Right atrium auricular region (tissue), 2 donors: ENCODE measurements at regions not wholly inside any gene's neighbourhood (a gene's known extent, or its start where the extent isn't known, plus 50 kb on each side); places are given as distances from the start of the nearest gene placed in this dataset.

Source experiments
- DNase-seq: peaks from one replicate; pipeline ENCODE4 v3.0.0-alpha.2; 2019; ENCODE audit warnings: low spot score
- H3K27ac ChIP-seq, 2 donors: fragments of 200-600 bp; sonication (generic); 1 replicate in 1 of 2; 2 replicates in 1 of 2; pipeline ENCODE4 v1.5.1; 2016 to 2019
- H3K27me3 ChIP-seq, 2 donors: fragments of 200-600 bp; sonication (generic); one replicate each; pipeline versions ENCODE4 v1.5.1 to v1.6.0; 2017 to 2019
- H3K36me3 ChIP-seq: fragments of 200-600 bp; sonication (generic); one replicate; pipeline ENCODE4 v1.5.1; 2016
- H3K4me1 ChIP-seq, 2 donors: fragments of 200-600 bp; sonication (generic); one replicate each; pipeline versions ENCODE4 v1.5.1 to v1.6.0; 2017 to 2019
- H3K4me3 ChIP-seq, 2 donors: fragments of 200-600 bp; sonication (generic); 1 replicate in 1 of 2; 2 replicates in 1 of 2; pipeline ENCODE4 v1.5.1; 2017 to 2019; ENCODE audit warnings: mild to moderate bottlenecking in 1 of 2, moderate library complexity in 1 of 2
- H3K9me3 ChIP-seq, 2 donors: fragments of 200-600 bp; sonication (generic); one replicate each; pipeline ENCODE4 v1.5.1; 2019
- TF ChIP-seq, protein P1 (sequence below), 2 donors: fragments of 200-600 bp; sonication (generic); IDR thresholded peaks; one replicate each; pipeline ENCODE4 v1.5.1; 2019; ENCODE audit warnings: antibody characterized with exemption in 2 of 2

- no peak for DNase-seq
- Histone ChIP-seq H3K4me1 (no peaks in the 10 kb centered on the region), H3K9me3 (no peaks in the 10 kb centered on the region), H3K4me3 (no peak overlapping the region), H3K27me3 (no peaks in the 10 kb centered on the region), H3K36me3 (no peaks in the 10 kb centered on the region), H3K27ac (no peak overlapping the region)
- TF ChIP-seq, protein P1, sequence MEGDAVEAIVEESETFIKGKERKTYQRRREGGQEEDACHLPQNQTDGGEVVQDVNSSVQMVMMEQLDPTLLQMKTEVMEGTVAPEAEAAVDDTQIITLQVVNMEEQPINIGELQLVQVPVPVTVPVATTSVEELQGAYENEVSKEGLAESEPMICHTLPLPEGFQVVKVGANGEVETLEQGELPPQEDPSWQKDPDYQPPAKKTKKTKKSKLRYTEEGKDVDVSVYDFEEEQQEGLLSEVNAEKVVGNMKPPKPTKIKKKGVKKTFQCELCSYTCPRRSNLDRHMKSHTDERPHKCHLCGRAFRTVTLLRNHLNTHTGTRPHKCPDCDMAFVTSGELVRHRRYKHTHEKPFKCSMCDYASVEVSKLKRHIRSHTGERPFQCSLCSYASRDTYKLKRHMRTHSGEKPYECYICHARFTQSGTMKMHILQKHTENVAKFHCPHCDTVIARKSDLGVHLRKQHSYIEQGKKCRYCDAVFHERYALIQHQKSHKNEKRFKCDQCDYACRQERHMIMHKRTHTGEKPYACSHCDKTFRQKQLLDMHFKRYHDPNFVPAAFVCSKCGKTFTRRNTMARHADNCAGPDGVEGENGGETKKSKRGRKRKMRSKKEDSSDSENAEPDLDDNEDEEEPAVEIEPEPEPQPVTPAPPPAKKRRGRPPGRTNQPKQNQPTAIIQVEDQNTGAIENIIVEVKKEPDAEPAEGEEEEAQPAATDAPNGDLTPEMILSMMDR (IDR thresholded peaks at IDR 0.05) = no peak
Measured at GRCh38 chr3:148042663-148043445, 633.7 kb downstream of the ZIC1 start.

DNA sequence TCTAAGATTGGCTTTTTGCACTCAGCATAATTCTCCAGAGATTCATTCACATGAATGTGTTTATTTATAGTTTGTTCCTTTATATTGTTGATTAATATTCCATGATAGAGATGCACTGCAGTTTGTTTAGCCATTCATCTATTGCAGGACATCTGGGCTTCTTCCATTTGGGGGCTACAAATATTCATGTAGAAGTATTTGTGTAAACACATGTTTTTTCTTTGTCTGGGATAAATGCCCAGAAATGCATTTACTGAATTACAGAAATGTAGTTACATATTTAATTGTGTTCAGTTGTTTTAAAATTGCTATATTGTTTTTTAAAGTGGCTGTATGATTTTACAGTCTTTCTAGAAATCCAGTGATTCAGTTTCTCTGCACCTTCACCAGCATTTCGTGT is 635.0 kb downstream of the ZIC1 start:
- H3K36me3 ChIP-seq = no peaks in the 10 kb centered on the region
- H3K4me3 ChIP-seq = no peak overlapping the region
- H3K27ac ChIP-seq = no peak overlapping the region
- TF ChIP-seq, protein P1 (IDR thresholded peaks at IDR 0.05) = no peak
- no peaks in the 10 kb centered on the region for H3K4me1 ChIP-seq
- peaks cover 0 to 2% of the 10 kb centered on the region in 2 donors for H3K9me3 ChIP-seq
- DNase-seq = no peak
- no peaks in the 10 kb centered on the region for H3K27me3 ChIP-seq

DNA sequence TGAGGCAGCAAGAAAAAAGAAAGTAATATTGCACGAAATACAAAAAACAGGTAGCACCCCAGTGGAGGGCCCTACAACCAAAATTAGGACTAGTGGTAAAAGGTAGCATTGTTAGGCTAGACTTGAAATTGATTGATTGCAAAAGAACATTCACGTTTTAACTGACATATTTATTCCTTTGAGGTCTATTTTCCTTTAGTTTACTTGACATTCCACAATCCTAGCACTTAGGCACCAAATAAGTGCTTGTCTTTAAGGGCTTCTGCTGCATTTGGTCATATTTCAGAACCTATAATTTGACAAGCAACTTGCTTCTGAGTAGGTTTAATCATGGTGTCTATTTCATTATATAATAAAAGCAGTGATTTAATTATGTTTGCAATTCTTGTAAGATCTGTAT is 642.7 kb upstream of the AGTR1 start:
- no peak overlapping the region for H3K27ac ChIP-seq
- TF ChIP-seq, protein P1 (IDR thresholded peaks at IDR 0.05) = no peak
- H3K4me1 ChIP-seq = no peaks in the 10 kb centered on the region
- H3K9me3 ChIP-seq = no peaks in the 10 kb centered on the region
- no peaks in the 10 kb centered on the region for H3K27me3 ChIP-seq
- DNase-seq = no peak
- no peaks in the 10 kb centered on the region for H3K36me3 ChIP-seq
- H3K4me3 ChIP-seq = no peak overlapping the region

- no peak overlapping the region for H3K27ac ChIP-seq
- no peaks in the 10 kb centered on the region for H3K27me3 ChIP-seq
- no peaks in the 10 kb centered on the region for H3K9me3 ChIP-seq
- H3K36me3 ChIP-seq = no peaks in the 10 kb centered on the region
- H3K4me3 ChIP-seq = no peak overlapping the region
- TF ChIP-seq, protein P1 (IDR thresholded peaks at IDR 0.05) = no peak
- no peaks in the 10 kb centered on the region for H3K4me1 ChIP-seq
- DNase-seq = no peak
Measured at GRCh38 chr3:148062590-148062989, 635.1 kb upstream of the AGTR1 start.

DNA sequence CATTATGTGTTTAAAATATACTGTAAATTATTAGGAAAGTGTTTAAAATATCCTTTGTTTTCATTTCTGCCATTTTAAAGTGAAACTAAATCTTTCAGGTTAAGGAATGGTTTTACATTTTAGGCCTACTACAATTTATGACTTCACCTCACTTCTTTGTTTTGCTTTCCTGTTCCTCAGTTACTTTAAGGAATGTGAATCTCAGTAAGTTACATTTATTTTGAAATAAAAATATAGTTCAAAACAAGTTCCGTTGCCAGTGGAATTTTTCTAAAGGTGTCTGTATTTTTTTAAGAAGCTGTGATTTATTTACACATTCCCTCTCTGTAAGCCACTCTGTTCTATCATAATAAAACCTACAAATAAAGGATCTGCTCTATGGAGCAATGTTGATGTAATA is 630.9 kb upstream of the AGTR1 start:
- H3K36me3 ChIP-seq = no peaks in the 10 kb centered on the region
- DNase-seq = no peak
- TF ChIP-seq, protein P1 (IDR thresholded peaks at IDR 0.05) = no peak
- H3K27ac ChIP-seq = no peak overlapping the region
- no peaks in the 10 kb centered on the region for H3K9me3 ChIP-seq
- H3K4me3 ChIP-seq = no peak overlapping the region
- H3K4me1 ChIP-seq = no peaks in the 10 kb centered on the region
- no peaks in the 10 kb centered on the region for H3K27me3 ChIP-seq

GRCh38 chr3:148068466-148068865 is 629.2 kb upstream of the AGTR1 start:
- no peak overlapping the region for H3K4me3 ChIP-seq
- H3K4me1 ChIP-seq = no peaks in the 10 kb centered on the region
- DNase-seq = no peak
- no peak overlapping the region for H3K27ac ChIP-seq
- H3K27me3 ChIP-seq = no peaks in the 10 kb centered on the region
- TF ChIP-seq, protein P1 (IDR thresholded peaks at IDR 0.05) = no peak
- H3K36me3 ChIP-seq = no peaks in the 10 kb centered on the region
- no peaks in the 10 kb centered on the region for H3K9me3 ChIP-seq
